Fibroblast of the aortic adventitia (primary cell): ENCODE measurements at regions not wholly inside any gene's neighbourhood (a gene's known extent, or its start where the extent isn't known, plus 50 kb on each side); places are given as distances from the start of the nearest gene placed in this dataset.
"Not testable (repeated sequence)": the region's sequence is repeated elsewhere in the genome, so short reads cannot be mapped to it uniquely, and the experiment has no call there.

Source experiments
- DNase-seq: peaks from one replicate; pipeline ENCODE4 v3.0.0-alpha.2; 2010; ENCODE audit warnings: low read depth
- H3K4me3 ChIP-seq: 2 replicates; pipeline ENCODE4 v1.5.1; 2011; ENCODE audit warnings: low read depth, mild to moderate bottlenecking, control low read depth, low read length, moderate library complexity
- CTCF ChIP-seq: IDR thresholded peaks from 2 replicates; pipeline ENCODE4 v1.5.1; 2011; ENCODE audit warnings: mild to moderate bottlenecking, low read length, control low read depth, inconsistent platforms; ENCODE audit not compliant: insufficient read depth

- no peak for DNase-seq
- H3K4me3 ChIP-seq, result no peak overlapping the region
Measured at GRCh38 chr6:86448398-86448797, 488.9 kb upstream of the HTR1E start.

GRCh38 chr6:86440608-86441007 is 496.7 kb upstream of the HTR1E start:
- no peak for TF ChIP-seq CTCF
- DNase-seq, result no peak
- H3K4me3 ChIP-seq, result no peak overlapping the region

More at GRCh38 chr6:86448398-86448797, 488.9 kb upstream of the HTR1E start:
- TF ChIP-seq CTCF, result no peak

- no peak for DNase-seq
- no peak overlapping the region for H3K4me3 ChIP-seq
- no peak for TF ChIP-seq CTCF
Measured at GRCh38 chr6:86423571-86423970, 513.8 kb upstream of the HTR1E start.

DNA sequence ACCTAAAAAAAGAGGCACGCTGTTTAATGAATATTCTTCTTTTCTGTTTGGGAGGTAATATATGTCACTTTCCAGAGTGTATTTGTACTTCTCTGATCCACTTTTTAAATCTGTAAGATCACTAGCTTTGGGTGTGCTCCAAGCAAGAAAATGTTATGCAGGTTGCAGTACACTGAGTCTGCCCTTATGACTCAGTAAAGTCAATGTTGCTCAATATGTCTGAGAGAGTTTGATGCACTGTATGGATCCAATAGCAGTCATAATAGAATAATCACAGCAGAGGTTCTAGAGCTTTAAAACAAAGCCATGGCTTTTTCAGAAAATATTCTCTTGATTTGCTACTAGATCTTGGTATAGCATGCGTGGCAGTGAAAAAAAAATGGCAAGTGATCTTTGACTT is 525.3 kb upstream of the HTR1E start:
- TF ChIP-seq CTCF, result no peak
- no peak for DNase-seq

DNA sequence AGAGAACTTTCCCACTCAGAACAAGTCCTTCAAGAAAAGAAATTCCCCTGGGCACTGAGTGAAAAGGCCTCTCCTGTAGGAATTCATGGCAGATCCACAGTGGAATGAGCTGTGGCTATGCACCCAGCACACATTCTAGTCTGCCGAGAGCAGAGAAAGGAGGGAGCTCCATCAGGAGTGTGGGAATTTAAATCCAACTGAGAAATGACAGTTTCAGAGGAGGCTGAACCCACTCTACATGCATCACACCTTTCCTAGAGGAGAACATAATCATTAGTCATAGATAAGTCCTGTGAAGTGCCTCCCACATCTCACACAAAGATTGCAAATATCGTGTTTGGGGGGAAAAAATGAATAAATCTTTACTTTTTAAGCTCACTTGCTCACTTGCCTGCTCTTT is 530.2 kb upstream of the HTR1E start:
- no peak overlapping the region for H3K4me3 ChIP-seq
- DNase-seq, result no peak
- TF ChIP-seq CTCF, result no peak

More for the DNA sequence above, 525.3 kb upstream of the HTR1E start:
- H3K4me3 ChIP-seq, result no peak overlapping the region

GRCh38 chr6:86392850-86393249 is 544.5 kb upstream of the HTR1E start:
- DNase-seq, H3K4me3 ChIP-seq: not testable (repeated sequence)

DNA sequence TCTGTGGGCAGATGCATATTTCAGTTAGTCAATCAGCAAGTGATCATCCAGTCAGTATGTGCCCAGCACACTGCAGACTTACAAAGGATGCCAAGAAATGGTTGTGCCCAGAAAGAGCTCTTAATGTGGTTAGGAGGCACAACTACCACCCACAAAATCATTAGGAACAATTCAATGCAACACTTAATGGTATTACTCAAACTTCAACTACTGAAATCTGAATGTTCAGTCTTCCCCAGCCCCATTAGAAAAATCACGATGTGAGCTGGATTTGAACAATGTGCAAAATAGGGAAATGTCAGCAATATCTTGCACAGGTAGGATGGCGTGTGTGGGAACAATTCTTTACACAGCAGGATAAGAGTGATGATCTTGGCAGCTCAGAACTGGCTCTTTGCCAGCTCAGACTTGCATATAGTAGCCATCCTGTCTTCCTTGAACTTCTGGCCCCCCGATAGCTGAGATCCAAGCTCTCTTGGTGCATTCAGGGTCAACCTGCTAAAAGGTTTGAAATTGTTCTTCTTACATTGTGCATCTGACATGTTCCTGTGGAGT is 556.7 kb upstream of the HTR1E start:
- H3K4me3 ChIP-seq, result no peak overlapping the region
- no peak for DNase-seq
- TF ChIP-seq CTCF, result no peak
